Muscle of back (tissue), 3 donors: ENCODE measurements at regions not wholly inside any gene's neighbourhood (a gene's known extent, or its start where the extent isn't known, plus 50 kb on each side); places are given as distances from the start of the nearest gene placed in this dataset.
A peak's percentile ranks its signal among the peaks of the same experiment; 100 is the strongest.

ENCODE experiments used
- DNase-seq, 3 donors: peaks; one replicate each; pipeline versions ENCODE4 v3.0.0 to v3.0.0-alpha.2; 2013

GRCh38 chr1:72937905-72938304 lies 655.6 kb upstream of the NEGR1 start:
- DNase-seq: no peak

DNA sequence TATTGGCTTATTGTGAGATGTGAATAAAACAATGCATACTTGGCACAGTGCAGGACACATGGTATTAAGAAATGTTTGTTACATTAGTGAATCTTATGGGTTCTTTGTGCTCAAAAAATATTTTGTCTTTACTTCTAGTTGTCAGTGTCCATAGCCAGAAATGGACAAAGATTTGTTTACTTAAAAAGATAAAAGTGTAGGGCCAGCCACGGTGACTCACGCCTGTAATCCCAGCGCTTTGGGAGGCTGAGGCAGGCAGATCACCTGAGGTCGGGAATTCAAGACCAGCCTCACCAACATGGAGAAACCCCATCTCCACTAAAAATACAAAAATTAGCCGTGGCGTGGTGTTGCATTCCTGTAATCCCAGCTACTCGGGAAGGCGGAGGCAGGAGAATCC lies 654.6 kb upstream of the NEGR1 start:
- no peak for DNase-seq

DNA sequence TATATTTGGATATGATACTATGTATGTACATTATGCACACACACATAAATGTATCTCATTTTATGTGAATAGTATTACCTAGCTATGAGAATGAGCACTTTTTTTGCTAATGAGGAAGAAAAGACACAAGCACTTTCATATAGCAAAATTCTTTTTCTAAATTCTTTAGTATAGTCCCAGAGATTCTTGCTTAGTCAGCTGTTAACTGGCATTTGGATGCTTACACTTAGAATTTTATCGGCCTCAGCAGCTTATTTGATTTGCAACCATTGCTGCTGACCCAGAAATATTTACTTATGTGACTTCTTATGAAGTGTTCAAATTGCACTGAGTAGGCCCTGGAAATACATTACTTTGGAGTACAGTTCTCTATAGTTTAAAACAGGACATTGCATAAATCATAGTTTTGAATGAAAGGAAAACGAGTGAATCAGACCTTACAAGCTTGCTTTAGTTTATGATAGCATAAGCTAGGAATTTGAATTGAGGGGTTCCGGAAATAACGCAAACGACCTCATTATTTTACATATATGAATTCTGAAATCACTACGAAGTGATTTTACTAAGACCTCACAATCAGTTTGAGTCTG lies 653.9 kb upstream of the NEGR1 start:
- DNase-seq: peak in 1 of 3 donors; percentile 11

GRCh38 chr1:72932025-72932424 lies 649.7 kb upstream of the NEGR1 start:
- DNase-seq: no peak

DNA sequence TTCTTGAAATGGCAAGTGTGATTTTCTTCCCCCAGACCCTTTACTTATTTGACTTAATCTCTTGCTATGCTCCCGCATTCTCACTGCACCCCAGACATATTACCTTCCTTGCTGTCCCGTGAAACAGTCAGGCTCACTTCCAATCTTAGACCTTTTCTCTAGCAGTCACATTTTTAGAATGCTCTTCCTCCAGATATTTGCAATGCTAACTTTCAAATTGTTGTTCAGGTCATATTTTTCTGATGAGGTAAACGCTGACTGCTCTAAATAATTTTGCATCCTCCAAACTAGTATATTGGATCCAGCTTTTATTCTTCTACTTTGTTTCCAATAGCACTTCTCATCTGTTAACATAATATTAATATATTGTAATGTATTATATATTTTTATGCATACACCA lies 648.2 kb upstream of the NEGR1 start:
- DNase-seq: peak in 1 of 3 donors; percentile 3

DNA sequence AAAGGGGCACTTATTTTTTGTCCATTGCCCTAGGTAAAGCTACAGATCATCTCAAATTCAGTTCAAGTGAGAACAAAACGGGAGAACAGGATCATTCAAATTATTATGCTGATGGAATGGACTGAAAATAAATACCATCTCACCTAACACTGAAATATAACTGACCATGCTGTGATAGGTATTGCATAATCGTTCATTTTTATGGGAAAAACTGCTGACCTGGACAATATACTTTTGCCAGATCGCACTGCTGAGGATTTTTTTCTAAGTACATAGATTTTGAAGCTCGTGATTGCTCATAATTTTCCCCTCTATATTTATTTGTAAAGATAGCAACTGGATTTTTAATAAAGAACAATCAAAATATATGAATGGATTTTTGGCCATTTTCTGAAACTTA lies 636.6 kb upstream of the NEGR1 start:
- no peak for DNase-seq

GRCh38 chr1:72917920-72918319 lies 635.6 kb upstream of the NEGR1 start:
- DNase-seq: no peak

GRCh38 chr1:72915581-72915980 lies 633.2 kb upstream of the NEGR1 start:
- no peak for DNase-seq

DNA sequence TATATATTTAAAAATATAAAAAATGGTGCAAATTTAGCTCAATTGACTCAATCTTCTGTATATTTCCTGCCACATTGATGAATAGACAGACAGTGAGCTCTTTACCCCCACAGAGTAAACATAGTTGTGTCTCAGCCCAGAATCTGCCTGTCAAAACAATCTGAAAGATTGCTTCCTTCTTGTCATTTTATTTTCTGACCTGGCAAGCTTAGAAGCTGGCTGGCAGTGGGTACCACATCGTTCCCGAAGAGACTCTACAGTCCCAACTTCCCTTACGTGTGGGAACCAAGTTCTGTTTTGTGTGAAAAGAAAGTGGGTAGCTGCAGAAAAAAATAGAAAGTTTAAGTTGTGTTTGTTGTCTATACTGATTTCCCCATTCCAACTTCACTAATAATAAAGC lies 629.3 kb upstream of the NEGR1 start:
- DNase-seq: no peak

DNA sequence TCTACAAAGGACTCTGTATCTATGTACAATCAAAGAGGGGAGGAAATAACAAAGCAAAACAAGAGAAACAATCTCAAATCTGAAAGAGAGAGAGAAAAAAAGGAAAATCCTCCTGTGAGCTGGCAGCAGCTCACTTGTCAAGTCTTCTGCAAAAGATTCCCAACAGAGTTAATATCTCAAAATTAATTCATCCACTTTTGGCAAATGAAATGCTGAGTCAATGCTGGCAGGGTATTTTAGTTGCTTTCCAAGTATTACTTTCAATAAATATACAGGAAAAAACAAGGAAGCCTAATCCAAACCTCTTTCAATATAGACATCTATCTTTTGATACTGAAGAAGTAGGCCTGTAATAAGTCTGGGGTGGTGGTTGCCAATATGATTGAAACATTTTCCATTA lies 613.9 kb upstream of the NEGR1 start:
- DNase-seq: peak; percentile 9 to 64 (median 30)

- peak in 1 of 3 donors; percentile 9 for DNase-seq
Measured at GRCh38 chr1:72892461-72892860, 610.1 kb upstream of the NEGR1 start.

DNA sequence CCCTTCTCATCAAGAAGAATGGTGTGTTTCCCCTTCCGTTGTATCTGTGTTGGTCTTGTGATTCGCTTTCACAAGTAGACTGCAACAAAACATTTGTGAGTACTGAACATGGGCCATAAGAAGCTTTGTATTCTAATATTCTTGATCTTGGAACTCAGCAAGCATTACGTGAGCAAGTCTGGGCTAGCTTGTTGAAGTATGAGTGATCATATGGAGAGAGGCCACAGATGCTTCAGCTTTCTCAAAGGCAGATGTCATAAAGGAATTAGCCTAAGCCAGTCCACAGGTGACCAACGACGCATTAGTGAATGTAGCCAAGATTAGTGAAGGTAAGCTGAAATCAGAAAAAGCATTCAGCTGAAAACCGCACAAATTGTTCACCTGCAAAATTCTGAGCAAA lies 609.6 kb upstream of the NEGR1 start:
- no peak for DNase-seq

GRCh38 chr1:72885841-72886240 lies 603.5 kb upstream of the NEGR1 start:
- no peak for DNase-seq

- DNase-seq: no peak
Measured at GRCh38 chr1:72885017-72885416, 602.7 kb upstream of the NEGR1 start.

DNA sequence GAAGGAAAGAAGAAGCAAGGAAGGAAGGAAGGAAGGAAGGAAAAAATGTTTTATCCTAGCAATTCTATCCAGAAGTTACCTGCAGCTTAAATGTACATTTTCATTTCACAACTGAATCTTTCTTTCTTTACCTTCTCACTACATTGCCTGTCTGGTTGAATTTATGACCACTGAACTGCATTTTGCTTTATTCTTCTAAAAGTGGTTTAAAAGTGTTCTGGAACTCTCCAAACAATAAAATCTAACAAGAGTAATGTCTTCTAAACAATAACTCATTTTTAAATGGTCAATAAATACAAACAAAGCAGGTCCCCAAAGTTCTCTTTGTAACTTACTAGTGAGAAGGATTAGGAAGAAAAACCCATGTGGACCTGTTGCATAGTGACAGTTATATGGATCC lies 587.5 kb upstream of the NEGR1 start:
- no peak for DNase-seq

GRCh38 chr1:72869441-72869840 lies 587.1 kb upstream of the NEGR1 start:
- DNase-seq: no peak

DNA sequence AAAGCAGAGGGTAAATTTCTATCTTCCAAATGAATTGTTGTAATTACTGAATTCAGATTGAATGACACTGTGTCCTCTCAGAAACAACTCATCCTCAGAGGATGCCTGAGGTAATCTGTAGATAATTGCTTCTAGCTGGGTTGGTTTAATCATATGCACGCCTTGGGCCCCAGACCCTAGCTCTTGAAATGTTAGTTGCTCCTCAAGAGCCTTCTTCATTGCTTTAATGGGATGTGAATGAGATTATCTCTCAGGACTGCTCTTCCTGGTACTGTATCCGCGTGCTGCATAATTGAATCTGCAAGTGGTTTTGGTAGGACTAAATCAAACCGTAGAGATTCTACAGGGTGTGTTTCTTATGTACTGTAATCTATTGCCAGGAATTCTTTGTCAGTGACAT lies 569.3 kb upstream of the NEGR1 start:
- DNase-seq: no peak

DNA sequence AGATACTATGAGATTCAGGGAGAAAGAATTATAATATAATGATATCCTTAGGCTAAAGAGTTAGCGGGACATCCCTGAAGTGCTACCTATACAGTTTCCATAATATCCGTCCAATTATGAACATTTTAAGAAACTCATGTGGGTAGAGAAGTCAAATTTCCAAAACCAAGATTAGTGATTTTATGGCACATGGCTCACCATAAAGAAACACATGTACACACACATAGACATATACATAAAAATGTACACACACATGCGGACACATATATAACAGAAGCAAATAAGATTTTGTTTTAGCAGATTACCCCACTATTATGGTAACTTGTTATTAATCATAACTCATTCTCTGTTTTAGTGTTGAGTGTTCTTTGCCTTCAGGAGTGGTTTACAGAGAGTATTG lies 566.7 kb upstream of the NEGR1 start:
- DNase-seq: no peak

DNA sequence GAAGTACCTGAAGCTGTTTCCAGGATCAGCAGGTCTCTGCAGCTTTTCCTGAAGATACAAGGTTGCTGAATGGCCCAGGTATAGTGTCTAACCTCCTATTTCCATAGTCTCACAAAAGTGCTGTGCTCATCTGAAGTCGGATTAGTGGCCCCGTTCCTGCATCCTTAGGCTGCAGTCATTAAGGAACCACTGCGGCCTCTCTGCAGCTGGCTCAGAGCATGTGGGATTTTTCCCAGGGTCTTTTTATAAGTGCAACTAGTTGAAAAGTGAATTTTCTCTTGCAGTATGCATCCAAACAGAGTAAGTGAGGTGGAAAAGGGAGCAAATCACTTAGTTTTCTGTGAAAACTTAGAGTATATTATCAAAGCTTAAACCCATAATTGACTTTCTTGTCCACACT lies 565.3 kb upstream of the NEGR1 start:
- DNase-seq: peak in 2 of 3 donors; percentile 0 to 40

DNA sequence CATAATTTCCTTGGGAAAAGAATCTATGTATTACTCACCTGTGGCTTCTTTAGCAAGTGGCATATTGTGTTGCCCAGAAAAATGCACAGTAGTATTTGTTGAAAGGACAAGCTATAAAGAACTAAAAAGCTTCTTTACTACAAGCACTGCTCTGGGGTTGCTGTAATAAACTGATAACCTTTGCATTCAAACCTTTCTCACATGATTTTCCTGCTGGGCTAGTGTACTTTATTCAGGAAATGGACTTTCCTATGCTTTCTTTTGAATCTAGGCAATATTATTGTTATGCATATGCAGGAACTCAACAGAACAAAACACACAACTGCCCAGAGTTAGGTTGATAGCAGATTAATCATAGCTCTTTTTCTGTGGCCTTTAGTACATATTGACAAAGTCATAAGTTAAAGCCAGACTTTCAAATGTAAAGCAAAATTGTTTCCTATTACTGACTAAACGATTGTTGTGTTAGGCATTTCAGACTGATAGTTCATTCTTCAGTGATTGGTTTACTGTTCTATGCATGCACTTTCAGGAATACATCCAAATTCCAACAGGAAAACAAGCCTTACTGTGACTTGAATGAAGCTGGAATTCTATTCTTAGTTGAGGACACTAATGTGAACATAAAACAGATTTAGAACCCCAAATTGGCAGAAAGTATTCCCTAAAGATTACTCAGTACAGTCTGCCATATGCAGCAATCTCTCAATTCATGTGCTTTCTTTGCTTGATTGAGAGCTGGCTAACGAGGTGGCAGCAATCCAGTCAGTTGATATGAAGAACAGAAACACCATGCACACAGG lies 564.3 kb upstream of the NEGR1 start:
- DNase-seq: peak in 2 of 3 donors; percentile 8 to 21

- DNase-seq: no peak
Measured at GRCh38 chr1:72845981-72846380, 563.6 kb upstream of the NEGR1 start.

- peak in 1 of 3 donors; percentile 0 for DNase-seq
Measured at GRCh38 chr1:72845381-72845780, 563.0 kb upstream of the NEGR1 start.

GRCh38 chr1:72837781-72838180 lies 555.4 kb upstream of the NEGR1 start:
- no peak for DNase-seq
